Upper lobe of right lung (tissue), 1 donor: ENCODE measurements at regions not wholly inside any gene's neighbourhood (a gene's known extent, or its start where the extent isn't known, plus 50 kb on each side); places are given as distances from the start of the nearest gene placed in this dataset.

Source experiments
- ATAC-seq: fragments of 200-7000 bp; cut with Tn5 transposase; one replicate; pipeline ENCODE4 v1.9.1; 2020; ENCODE audit warnings: mild to moderate bottlenecking, moderate library complexity
- DNase-seq: peaks from one replicate; pipeline ENCODE4 v3.0.0-alpha.2; 2020
- H3K27ac ChIP-seq: fragments of 200-600 bp; one replicate; pipeline ENCODE4 v1.8.0; 2022
- H3K27me3 ChIP-seq: fragments of 200-600 bp; one replicate; pipeline ENCODE4 v1.8.0; 2022; ENCODE audit warnings: mild to moderate bottlenecking
- H3K36me3 ChIP-seq: fragments of 200-600 bp; one replicate; pipeline ENCODE4 v1.8.0; 2022
- H3K4me1 ChIP-seq: fragments of 200-600 bp; one replicate; pipeline ENCODE4 v1.8.0; 2022
- H3K4me3 ChIP-seq: fragments of 200-600 bp; one replicate; pipeline ENCODE4 v1.8.0; 2022; ENCODE audit warnings: mild to moderate bottlenecking
- H3K9me3 ChIP-seq: fragments of 200-600 bp; one replicate; pipeline ENCODE4 v1.8.0; 2022
- intact Hi-C: fragments of 100-400 bp; cut with DNase I; formaldehyde crosslinking; loops from one replicate; pipeline ENCODE4 v1.11.0; 2022
- TF ChIP-seq, protein P1 (sequence below): fragments of 200-600 bp; IDR thresholded peaks from one replicate; pipeline ENCODE4 v1.8.0; 2022; ENCODE audit warnings: antibody characterized with exemption
- donor health status: DM: no; HTN: yes; CAD: no; lungs with severe emphysema.

- no peak for DNase-seq
- Histone ChIP-seq H3K9me3 (no peaks in the 10 kb centered on the region), H3K27ac (no peak overlapping the region), H3K27me3 (no peaks in the 10 kb centered on the region), H3K4me3 (no peak overlapping the region), H3K4me1 (no peaks in the 10 kb centered on the region), H3K36me3 (no peaks in the 10 kb centered on the region)
- ATAC-seq = no peak
- TF ChIP-seq, protein P1, sequence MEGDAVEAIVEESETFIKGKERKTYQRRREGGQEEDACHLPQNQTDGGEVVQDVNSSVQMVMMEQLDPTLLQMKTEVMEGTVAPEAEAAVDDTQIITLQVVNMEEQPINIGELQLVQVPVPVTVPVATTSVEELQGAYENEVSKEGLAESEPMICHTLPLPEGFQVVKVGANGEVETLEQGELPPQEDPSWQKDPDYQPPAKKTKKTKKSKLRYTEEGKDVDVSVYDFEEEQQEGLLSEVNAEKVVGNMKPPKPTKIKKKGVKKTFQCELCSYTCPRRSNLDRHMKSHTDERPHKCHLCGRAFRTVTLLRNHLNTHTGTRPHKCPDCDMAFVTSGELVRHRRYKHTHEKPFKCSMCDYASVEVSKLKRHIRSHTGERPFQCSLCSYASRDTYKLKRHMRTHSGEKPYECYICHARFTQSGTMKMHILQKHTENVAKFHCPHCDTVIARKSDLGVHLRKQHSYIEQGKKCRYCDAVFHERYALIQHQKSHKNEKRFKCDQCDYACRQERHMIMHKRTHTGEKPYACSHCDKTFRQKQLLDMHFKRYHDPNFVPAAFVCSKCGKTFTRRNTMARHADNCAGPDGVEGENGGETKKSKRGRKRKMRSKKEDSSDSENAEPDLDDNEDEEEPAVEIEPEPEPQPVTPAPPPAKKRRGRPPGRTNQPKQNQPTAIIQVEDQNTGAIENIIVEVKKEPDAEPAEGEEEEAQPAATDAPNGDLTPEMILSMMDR = no peak
- intact Hi-C loops = no loop called here
Observed at GRCh38 chr15:26438718-26439117, 334.1 kb downstream of the GABRB3 start.

- no peak overlapping the region for H3K27ac ChIP-seq
- H3K36me3 ChIP-seq = no peaks in the 10 kb centered on the region
- ATAC-seq = no peak
- H3K4me3 ChIP-seq = no peak overlapping the region
- H3K4me1 ChIP-seq = no peaks in the 10 kb centered on the region
- H3K9me3 ChIP-seq = no peaks in the 10 kb centered on the region
- H3K27me3 ChIP-seq = no peaks in the 10 kb centered on the region
- intact Hi-C loops = no loop called here
- TF ChIP-seq, protein P1 = no peak
- no peak for DNase-seq
Observed at GRCh38 chr15:26438316-26438715, 334.6 kb downstream of the GABRB3 start.

- H3K4me1 ChIP-seq = no peaks in the 10 kb centered on the region
- no peaks in the 10 kb centered on the region for H3K36me3 ChIP-seq
- no peaks in the 10 kb centered on the region for H3K27me3 ChIP-seq
- TF ChIP-seq, protein P1 = no peak
- H3K9me3 ChIP-seq = no peaks in the 10 kb centered on the region
- intact Hi-C loops = no loop called here
- no peak overlapping the region for H3K27ac ChIP-seq
- no peak for DNase-seq
- H3K4me3 ChIP-seq = no peak overlapping the region
- no peak for ATAC-seq
Observed at GRCh38 chr15:26433818-26434217, 339.0 kb downstream of the GABRB3 start.

DNA sequence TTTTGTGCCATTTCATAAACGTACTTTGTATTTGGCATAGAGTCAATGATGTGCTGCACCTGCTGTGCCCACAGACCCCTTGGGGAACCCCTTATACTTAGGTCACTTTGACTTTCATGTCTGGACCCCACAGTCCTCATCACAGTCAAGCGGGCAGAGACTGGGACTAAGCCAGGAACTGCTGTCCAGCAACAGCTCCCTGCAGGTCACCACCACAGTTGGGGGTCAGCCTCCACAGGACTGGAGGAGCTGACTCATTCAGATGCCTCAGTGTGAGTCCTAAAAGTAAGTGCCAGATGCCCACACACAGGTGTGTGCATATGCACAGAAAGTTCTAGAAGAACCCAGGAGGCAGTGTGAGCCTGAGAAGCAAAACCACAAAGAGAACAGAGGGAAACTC is 339.8 kb downstream of the GABRB3 start:
- TF ChIP-seq, protein P1 = no peak
- H3K27ac ChIP-seq = no peak overlapping the region
- no peak for ATAC-seq
- no peaks in the 10 kb centered on the region for H3K4me1 ChIP-seq
- H3K27me3 ChIP-seq = no peaks in the 10 kb centered on the region
- no peaks in the 10 kb centered on the region for H3K9me3 ChIP-seq
- intact Hi-C loops = no loop called here
- no peak overlapping the region for H3K4me3 ChIP-seq
- no peak for DNase-seq
- no peaks in the 10 kb centered on the region for H3K36me3 ChIP-seq

DNA sequence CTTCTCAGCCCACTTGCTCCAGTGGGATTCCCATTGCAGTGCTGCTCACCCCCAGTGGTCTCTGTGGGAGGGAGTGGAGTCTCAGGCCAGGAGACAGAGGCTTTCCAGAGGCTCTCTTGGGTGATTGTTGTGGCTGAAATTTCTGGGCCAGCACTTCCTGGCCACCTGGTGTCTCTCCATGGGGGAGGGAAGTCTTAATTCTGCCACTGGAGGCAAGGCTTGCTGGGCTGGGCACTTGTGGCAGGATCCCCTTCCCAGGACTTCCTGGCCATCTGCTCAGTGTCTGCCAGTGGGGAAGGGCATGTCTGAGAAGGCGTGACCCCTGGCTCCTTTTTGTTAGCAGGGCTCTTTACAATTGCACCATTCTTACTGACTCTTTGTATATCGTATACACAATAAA is 351.8 kb downstream of the GABRB3 start:
- no peak overlapping the region for H3K27ac ChIP-seq
- no peak for DNase-seq
- no peaks in the 10 kb centered on the region for H3K36me3 ChIP-seq
- intact Hi-C loops = no loop called here
- H3K4me1 ChIP-seq = no peaks in the 10 kb centered on the region
- ATAC-seq = no peak
- H3K27me3 ChIP-seq = no peaks in the 10 kb centered on the region
- no peak overlapping the region for H3K4me3 ChIP-seq
- TF ChIP-seq, protein P1 = no peak
- peaks cover 4% of the 10 kb centered on the region for H3K9me3 ChIP-seq

GRCh38 chr15:26395624-26396023 is 377.2 kb downstream of the GABRB3 start:
- Histone ChIP-seq H3K9me3 (no peaks in the 10 kb centered on the region), H3K27me3 (no peaks in the 10 kb centered on the region), H3K36me3 (no peaks in the 10 kb centered on the region), H3K4me1 (no peaks in the 10 kb centered on the region), H3K27ac (no peak overlapping the region), H3K4me3 (no peak overlapping the region)
- intact Hi-C loops = no loop called here
- no peak for DNase-seq
- no peak for ATAC-seq
- TF ChIP-seq, protein P1 = no peak
